ENCODE measurements at regions not wholly inside any gene's neighbourhood (a gene's known extent, or its start where the extent isn't known, plus 50 kb on each side); places are given as distances from the start of the nearest gene placed in this dataset.

- no peak overlapping the region for H3K4me3 ChIP-seq (ENCODE audit: low read depth, low read length)
- TF ChIP-seq CTCF (IDR thresholded peaks at IDR 0.05; ENCODE audit: low read depth, low read length), result no peak
Measured at GRCh38 chr2:19797243-19797810, 104.5 kb downstream of the TTC32 start.

GRCh38 chr2:19796035-19796695, 105.6 kb downstream of the TTC32 start:
- TF ChIP-seq CTCF (IDR thresholded peaks at IDR 0.05; ENCODE audit: low read depth, low read length), result no peak
- H3K4me3 ChIP-seq (ENCODE audit: low read depth, low read length), result no peak overlapping the region

- no peak for TF ChIP-seq CTCF (IDR thresholded peaks at IDR 0.05; ENCODE audit: low read depth, low read length)
- H3K4me3 ChIP-seq (ENCODE audit: low read depth, low read length), result no peak overlapping the region
Measured at GRCh38 chr2:19793132-19793750, 108.5 kb downstream of the TTC32 start.

- no peak for TF ChIP-seq CTCF (IDR thresholded peaks at IDR 0.05; ENCODE audit: low read depth, low read length)
Measured at GRCh38 chr2:19790291-19790690, 111.5 kb downstream of the TTC32 start.

GRCh38 chr2:19787134-19787533, 114.6 kb downstream of the TTC32 start:
- TF ChIP-seq CTCF (IDR thresholded peaks at IDR 0.05; ENCODE audit: low read depth, low read length), result no peak
- H3K4me3 ChIP-seq (ENCODE audit: low read depth, low read length), result no peak overlapping the region

More at GRCh38 chr2:19790291-19790690, 111.5 kb downstream of the TTC32 start:
- H3K4me3 ChIP-seq (ENCODE audit: low read depth, low read length), result no peak overlapping the region

- no peak for TF ChIP-seq CTCF (IDR thresholded peaks at IDR 0.05; ENCODE audit: low read depth, low read length)
- no peak overlapping the region for H3K4me3 ChIP-seq (ENCODE audit: low read depth, low read length)
Measured at GRCh38 chr2:19786408-19787058, 115.2 kb downstream of the TTC32 start.

- no peak overlapping the region for H3K4me3 ChIP-seq (ENCODE audit: low read depth, low read length)
- TF ChIP-seq CTCF (IDR thresholded peaks at IDR 0.05; ENCODE audit: low read depth, low read length), result no peak
Measured at GRCh38 chr2:19785867-19786266, 115.9 kb downstream of the TTC32 start.

Data from WI38 (cell line).